ENCODE measurements at regions not wholly inside any gene's neighbourhood (a gene's known extent, or its start where the extent isn't known, plus 50 kb on each side); places are given as distances from the start of the nearest gene placed in this dataset.
"Not testable (repeated sequence)": the region's sequence is repeated elsewhere in the genome, so short reads cannot be mapped to it uniquely, and the experiment has no call there.

GRCh38 chr15:29550834-29551465 lies 271.3 kb downstream of the TJP1 start:
- no peak for DNase-seq

DNA sequence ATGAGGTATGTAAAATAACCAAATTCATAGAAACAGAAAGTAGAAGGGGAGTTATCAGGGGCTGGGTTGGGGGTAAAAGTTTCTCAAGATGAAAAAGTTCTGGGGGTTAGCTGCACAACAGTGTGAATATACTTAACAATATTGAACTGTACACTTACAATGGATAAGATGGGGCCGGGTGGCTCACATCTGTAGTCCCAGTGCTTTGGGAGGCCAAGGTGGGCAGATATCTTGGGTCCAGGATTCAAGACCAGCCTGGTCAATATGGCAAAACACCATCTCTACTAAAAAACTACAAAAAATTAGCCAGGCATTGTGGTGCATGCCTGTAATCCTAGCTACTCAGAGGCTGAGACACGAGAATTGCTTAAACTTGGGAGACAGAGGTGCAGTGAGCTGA lies 274.3 kb downstream of the TJP1 start:
- DNase-seq: no peak

- DNase-seq: no peak
Measured at GRCh38 chr15:29544513-29545128, 275.0 kb upstream of the NSMCE3 start.

DNA sequence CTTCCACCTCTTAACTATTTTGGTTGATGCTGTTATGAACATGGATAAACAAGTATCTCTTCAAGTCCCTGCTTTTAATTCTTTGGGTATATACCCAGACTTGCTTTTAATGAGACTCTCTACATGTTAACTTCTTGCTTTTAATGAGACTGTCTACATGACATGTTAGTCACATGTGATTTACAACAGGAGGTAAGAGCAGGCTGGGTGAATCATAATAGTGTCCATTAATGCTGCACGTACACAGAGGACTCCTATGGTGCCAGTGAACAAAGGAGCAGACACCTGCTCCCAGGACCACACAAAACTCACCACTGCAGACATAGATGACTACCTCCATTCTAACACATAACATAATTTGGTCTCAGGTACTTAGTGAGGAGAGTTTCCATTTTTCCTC lies 273.4 kb upstream of the NSMCE3 start:
- no peak for DNase-seq

- no peak for DNase-seq
Measured at GRCh38 chr15:29541309-29541708, 271.7 kb upstream of the NSMCE3 start.

DNA sequence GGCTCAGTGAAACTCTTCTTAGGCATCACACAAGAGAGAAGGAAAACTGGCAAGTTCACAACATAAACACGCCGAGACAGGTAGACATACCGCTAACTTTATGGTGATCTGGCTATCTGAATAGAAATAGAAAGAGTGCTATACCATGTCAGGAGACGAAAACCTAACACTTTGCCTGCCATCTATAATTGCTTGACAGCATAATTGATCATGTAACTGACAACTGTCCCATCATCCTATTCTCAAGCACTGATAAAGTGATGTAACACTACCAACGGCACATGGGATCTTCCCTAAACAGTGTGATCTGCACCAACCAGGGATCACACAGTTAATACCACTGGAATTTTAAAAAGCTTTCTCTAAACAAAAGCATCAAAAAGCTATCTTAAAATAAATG lies 270.9 kb upstream of the NSMCE3 start:
- DNase-seq: no peak

DNA sequence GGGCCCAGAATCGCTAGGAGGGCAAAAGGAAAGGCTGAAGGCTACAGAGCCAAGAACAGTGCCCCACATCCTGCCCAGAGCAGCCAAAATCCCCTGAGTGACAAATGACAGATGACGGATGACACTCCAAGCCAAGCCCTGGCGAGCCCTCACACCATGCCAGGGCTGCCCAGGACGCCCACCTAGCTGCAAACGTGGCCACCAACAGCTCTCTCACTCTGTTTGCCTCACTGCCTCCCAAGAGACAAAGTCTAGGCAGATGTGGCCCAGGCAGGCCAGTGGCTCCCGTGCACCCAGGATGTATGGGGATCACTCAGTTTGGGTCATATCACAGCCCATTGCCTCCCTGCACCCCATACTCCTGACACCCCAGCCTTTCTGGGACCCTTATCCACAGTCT lies 270.1 kb upstream of the NSMCE3 start:
- no peak for DNase-seq

GRCh38 chr15:29538044-29538443 lies 268.4 kb upstream of the NSMCE3 start:
- no peak for DNase-seq

DNA sequence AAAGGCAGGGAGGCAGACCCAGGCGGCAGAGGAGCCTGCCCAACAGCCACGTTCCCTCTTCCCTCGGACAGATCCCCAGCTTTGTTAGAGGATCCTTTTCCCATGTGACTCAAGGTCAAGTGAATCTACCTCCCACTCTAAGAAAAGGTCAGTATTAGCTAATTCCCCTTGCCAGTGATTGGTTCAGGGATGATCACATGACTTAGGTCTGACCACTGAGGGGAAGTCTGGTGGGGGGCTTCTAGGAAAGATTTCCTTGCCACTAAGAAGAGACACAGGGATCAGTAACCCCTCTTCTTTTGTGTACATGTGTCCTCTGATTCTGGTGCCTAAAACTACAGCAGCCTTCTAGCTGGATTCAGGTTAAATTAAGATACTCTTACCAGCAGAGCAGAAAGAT lies 266.3 kb upstream of the NSMCE3 start:
- DNase-seq: no peak

DNA sequence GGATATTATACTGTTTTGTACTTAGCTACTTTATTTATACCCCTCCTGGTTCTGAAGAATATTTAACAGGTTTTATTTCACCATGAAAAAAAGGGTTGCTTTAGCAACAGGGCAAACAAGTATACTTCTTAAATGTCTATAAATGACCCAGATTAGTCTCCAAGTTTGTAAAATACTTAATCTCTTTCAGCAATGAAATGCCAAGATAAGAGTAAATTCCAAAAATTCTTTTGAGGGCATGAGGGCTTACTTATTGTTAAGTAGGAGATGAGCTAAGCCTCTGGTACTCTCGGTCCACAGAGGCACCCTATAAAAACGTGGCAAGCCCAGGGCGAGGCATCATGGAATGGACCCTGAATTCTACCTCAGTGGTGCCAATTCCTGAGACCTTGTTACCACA lies 264.8 kb upstream of the NSMCE3 start:
- DNase-seq: peak; percentile 49

GRCh38 chr15:29533647-29534046 lies 264.0 kb upstream of the NSMCE3 start:
- DNase-seq: peak; percentile 50

- DNase-seq: no peak
Measured at GRCh38 chr15:29532296-29532695, 262.7 kb upstream of the NSMCE3 start.

GRCh38 chr15:29530966-29531365 lies 261.3 kb upstream of the NSMCE3 start:
- DNase-seq: no peak

DNA sequence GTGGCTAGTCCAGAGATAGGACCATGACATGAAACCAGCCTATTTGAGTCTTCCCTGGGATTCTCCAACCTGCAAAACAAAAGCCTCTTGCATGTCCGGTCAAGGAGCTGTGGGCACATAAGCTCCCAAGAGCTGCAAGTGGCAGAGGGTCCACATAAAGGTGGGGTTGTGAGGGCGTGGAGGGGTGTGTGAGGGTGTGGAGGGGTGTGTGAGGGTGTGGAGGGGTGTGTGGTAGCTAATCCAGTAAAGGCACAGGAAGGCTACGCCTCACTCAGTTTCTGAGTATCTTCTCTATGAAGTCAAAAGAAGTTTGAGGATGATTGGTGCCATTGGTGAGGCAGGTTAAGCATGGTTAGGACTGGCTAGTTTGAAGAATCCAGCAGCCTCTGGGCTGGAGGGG lies 259.4 kb upstream of the NSMCE3 start:
- DNase-seq: no peak

- DNase-seq: no peak
Measured at GRCh38 chr15:29528276-29528675, 258.7 kb upstream of the NSMCE3 start.

GRCh38 chr15:29526802-29527201 lies 257.2 kb upstream of the NSMCE3 start:
- no peak for DNase-seq

GRCh38 chr15:29522373-29523276 lies 253.0 kb upstream of the NSMCE3 start:
- DNase-seq: no peak

DNA sequence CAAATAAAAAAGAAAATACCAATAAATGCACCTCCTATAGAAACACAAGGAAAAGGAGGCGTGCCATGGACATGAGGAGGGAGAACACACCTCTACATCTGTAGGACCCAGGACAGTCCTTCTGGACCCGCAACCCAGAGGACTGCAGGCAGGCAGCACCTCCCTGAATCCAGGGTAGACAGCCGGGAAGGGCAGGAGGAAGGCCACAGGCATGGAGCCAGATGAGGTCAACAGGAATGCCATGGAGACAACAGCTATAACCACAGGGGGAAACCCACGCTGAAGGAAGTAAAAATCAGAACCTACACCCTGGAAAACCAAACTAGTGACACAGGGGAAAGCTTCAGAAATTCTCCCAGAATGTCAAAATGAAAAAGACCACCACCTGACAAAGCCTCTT lies 248.8 kb upstream of the NSMCE3 start:
- DNase-seq: no peak

- DNase-seq: no peak
Measured at GRCh38 chr15:29517829-29518228, 248.2 kb upstream of the NSMCE3 start.

DNA sequence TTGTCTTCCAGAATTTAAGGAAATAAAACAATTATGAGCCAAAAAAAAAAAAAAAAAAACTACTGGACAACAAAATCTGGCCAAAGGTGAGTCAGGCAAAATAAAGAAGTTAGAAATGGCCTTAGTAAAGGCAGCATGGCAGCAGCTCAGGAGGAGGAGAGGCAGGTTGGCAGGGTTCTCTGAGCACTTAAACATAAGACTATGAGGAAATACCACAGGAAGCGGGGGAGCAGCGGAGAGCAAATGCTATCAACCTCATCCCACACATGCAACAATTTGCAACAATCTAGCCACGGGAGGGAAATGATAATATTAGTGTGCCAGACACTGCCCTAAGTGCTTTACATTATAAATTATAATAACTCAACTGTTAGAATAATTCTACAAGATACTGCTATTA lies 247.3 kb upstream of the NSMCE3 start:
- no peak for DNase-seq

- no peak for DNase-seq
Measured at GRCh38 chr15:29514926-29515325, 245.3 kb upstream of the NSMCE3 start.

DNA sequence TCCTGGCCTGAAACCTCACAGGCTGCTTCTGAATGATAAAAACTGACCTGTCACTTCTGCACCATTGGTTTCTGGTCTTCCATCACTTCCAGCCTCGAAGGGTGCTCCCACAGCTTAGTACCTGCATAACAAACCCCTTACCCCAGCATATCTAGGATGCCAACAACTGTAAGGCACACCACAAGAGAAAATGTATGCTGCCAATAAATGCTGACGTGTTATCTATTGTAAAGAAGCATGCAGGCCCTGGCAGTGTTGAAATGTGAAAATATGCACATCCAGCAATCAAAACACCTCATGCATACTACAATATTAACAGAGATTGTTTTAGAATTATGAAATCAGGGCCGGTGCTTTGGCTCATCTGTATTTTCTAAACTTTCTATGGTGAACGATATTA lies 242.0 kb upstream of the NSMCE3 start:
- no peak for DNase-seq

DNA sequence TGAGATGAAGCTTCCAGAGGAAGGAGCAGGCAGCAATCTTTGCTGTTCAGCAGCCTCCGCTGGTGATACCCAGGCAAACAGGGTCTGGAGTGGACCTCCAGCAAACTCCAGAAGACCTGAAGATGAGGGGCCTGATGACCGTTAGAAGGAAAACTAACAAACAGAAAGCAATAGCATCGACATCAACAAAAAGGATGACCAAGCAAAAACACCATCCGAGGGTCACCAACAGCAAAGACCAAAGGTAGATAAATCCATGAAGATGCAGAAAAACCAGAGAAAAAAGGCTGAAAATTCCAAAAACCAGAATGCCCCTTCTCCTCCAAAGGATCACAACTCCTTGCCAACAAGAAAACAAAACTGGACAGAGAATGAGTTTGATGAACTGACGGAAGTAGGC lies 235.9 kb upstream of the NSMCE3 start:
- not testable (repeated sequence) for DNase-seq

Data from fibroblast of skin of back (primary cell).